ENCODE measurements at regions not wholly inside any gene's neighbourhood (a gene's known extent, or its start where the extent isn't known, plus 50 kb on each side); places are given as distances from the start of the nearest gene placed in this dataset.

DNA sequence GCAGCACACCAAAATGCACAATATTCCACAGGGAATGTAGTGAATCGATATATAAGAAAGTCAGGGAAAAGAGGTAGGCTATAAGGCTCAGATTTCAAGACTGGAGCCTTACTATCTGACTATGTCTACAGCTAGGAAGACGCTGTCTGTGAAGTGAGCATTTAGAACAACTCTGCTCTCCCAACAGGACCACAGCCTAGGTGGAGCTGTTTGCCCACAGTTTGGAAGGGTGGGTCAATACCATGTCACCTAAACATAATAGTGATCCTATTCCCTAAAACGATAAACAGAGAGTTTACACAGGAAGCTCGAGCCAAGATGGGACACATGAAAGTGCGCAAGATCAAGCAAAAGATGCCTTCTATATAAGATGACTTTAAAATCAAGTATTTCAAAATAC, 2486.0 kb upstream of the PCDH20 start:
- TF ChIP-seq, protein P1, sequence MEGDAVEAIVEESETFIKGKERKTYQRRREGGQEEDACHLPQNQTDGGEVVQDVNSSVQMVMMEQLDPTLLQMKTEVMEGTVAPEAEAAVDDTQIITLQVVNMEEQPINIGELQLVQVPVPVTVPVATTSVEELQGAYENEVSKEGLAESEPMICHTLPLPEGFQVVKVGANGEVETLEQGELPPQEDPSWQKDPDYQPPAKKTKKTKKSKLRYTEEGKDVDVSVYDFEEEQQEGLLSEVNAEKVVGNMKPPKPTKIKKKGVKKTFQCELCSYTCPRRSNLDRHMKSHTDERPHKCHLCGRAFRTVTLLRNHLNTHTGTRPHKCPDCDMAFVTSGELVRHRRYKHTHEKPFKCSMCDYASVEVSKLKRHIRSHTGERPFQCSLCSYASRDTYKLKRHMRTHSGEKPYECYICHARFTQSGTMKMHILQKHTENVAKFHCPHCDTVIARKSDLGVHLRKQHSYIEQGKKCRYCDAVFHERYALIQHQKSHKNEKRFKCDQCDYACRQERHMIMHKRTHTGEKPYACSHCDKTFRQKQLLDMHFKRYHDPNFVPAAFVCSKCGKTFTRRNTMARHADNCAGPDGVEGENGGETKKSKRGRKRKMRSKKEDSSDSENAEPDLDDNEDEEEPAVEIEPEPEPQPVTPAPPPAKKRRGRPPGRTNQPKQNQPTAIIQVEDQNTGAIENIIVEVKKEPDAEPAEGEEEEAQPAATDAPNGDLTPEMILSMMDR (IDR thresholded peaks at IDR 0.05; ENCODE audit: poor library complexity): no peak
- TF ChIP-seq EZH2 (IDR thresholded peaks at IDR 0.05; ENCODE audit: borderline replicate concordance) (no peak), EZH2phosphoT487 (IDR thresholded peaks at IDR 0.05; ENCODE audit: low read depth, severe bottlenecking, unreplicated experiment) (no peak)

All from hepatocyte (in vitro differentiated cells).